ENCODE measurements at regions not wholly inside any gene's neighbourhood (a gene's known extent, or its start where the extent isn't known, plus 50 kb on each side); places are given as distances from the start of the nearest gene placed in this dataset.

- no peak for TF ChIP-seq CTCF (IDR thresholded peaks at IDR 0.05; ENCODE audit: low read depth, low read length)
- in situ Hi-C loops (cut with HindIII; ENCODE audit: low sequenced_read_pairs), result no loop called here
Measured at GRCh38 chr1:162992945-162993344, 76.2 kb upstream of the RGS4 start.

GRCh38 chr1:162991444-162991843, 77.7 kb upstream of the RGS4 start:
- no peak overlapping the region for H3K4me3 ChIP-seq (ENCODE audit: low read depth, low read length)
- TF ChIP-seq CTCF (IDR thresholded peaks at IDR 0.05; ENCODE audit: low read depth, low read length), result no peak
- in situ Hi-C loops (cut with HindIII; ENCODE audit: low sequenced_read_pairs), result no loop called here
- DNase-seq (ENCODE audit: low read depth, low spot score), result no peak

More at GRCh38 chr1:162992945-162993344, 76.2 kb upstream of the RGS4 start:
- no peak for DNase-seq (ENCODE audit: low read depth, low spot score)
- H3K4me3 ChIP-seq (ENCODE audit: low read depth, low read length), result no peak overlapping the region

GRCh38 chr1:162990665-162991064, 78.5 kb upstream of the RGS4 start:
- no peak for DNase-seq (ENCODE audit: low read depth, low spot score)
- no peak overlapping the region for H3K4me3 ChIP-seq (ENCODE audit: low read depth, low read length)
- in situ Hi-C loops (cut with HindIII; ENCODE audit: low sequenced_read_pairs), result no loop called here
- TF ChIP-seq CTCF (IDR thresholded peaks at IDR 0.05; ENCODE audit: low read depth, low read length), result no peak

GRCh38 chr1:162988869-162989268, 80.3 kb upstream of the RGS4 start:
- H3K4me3 ChIP-seq (ENCODE audit: low read depth, low read length), result no peak overlapping the region
- no peak for DNase-seq (ENCODE audit: low read depth, low spot score)
- in situ Hi-C loops (cut with HindIII; ENCODE audit: low sequenced_read_pairs), result no loop called here
- TF ChIP-seq CTCF (IDR thresholded peaks at IDR 0.05; ENCODE audit: low read depth, low read length), result no peak

- no peak overlapping the region for H3K4me3 ChIP-seq (ENCODE audit: low read depth, low read length)
- in situ Hi-C loops (cut with HindIII; ENCODE audit: low sequenced_read_pairs), result no loop called here
- no peak for TF ChIP-seq CTCF (IDR thresholded peaks at IDR 0.05; ENCODE audit: low read depth, low read length)
- peak; percentile 69 for DNase-seq (ENCODE audit: low read depth, low spot score)
Measured at GRCh38 chr1:162987866-162988265, 81.3 kb upstream of the RGS4 start.

GRCh38 chr1:162985816-162986435, 83.2 kb upstream of the RGS4 start:
- DNase-seq (ENCODE audit: low read depth, low spot score), result peak; percentile 33
- in situ Hi-C loops (cut with HindIII; ENCODE audit: low sequenced_read_pairs), result no loop called here

More at GRCh38 chr1:162985816-162986435, 83.2 kb upstream of the RGS4 start:
- no peak for TF ChIP-seq CTCF (IDR thresholded peaks at IDR 0.05; ENCODE audit: low read depth, low read length)
- no peak overlapping the region for H3K4me3 ChIP-seq (ENCODE audit: low read depth, low read length)
